IPS-15b (cell line): ENCODE measurements at regions not wholly inside any gene's neighbourhood (a gene's known extent, or its start where the extent isn't known, plus 50 kb on each side); places are given as distances from the start of the nearest gene placed in this dataset.

Experiments
- H3K27me3 ChIP-seq: one replicate; pipeline ENCODE4 v1.6.1; 2013; ENCODE audit warnings: low read length; ENCODE audit not compliant: control insufficient read depth, insufficient read depth
- H3K36me3 ChIP-seq: one replicate; pipeline ENCODE4 v1.6.1; 2013; ENCODE audit warnings: low read length; ENCODE audit not compliant: control insufficient read depth, insufficient read depth
- H3K4me1 ChIP-seq: one replicate; pipeline ENCODE4 v1.6.1; 2013; ENCODE audit warnings: mild to moderate bottlenecking, low read length; ENCODE audit not compliant: control insufficient read depth, insufficient read depth
- H3K4me3 ChIP-seq: one replicate; pipeline ENCODE4 v1.5.1; 2013; ENCODE audit warnings: low read depth, low read length
- H3K9ac ChIP-seq: one replicate; pipeline ENCODE4 v1.6.1; 2013; ENCODE audit warnings: low read depth, mild to moderate bottlenecking, low read length
- H3K9me3 ChIP-seq: one replicate; pipeline ENCODE4 v1.6.1; 2013; ENCODE audit warnings: mild to moderate bottlenecking, low read length; ENCODE audit not compliant: control insufficient read depth, insufficient read depth

DNA sequence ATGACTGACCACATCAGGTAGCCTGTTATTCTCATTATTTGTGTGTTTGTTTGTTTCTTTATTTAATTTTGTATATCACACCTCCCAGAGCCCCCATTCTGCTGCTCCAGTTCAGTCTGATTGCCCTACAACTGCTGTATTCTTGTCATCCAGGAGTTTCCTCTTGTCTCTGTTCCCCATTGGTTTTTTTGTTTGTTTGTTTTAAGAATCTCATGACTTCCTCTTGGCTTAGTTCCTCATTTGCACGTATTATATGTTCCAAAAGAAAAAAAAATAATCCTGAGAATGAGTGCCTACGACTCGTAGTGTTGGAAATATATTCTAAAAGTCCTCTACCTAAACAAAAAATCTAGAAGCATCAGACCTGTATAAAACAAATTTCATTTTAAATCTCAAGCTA is 142.3 kb upstream of the SLIT2 start:
- no peak overlapping the region for H3K9ac ChIP-seq
- H3K9me3 ChIP-seq: no peaks in the 10 kb centered on the region
- no peaks in the 10 kb centered on the region for H3K36me3 ChIP-seq
- H3K4me1 ChIP-seq: no peaks in the 10 kb centered on the region
- H3K4me3 ChIP-seq: no peak overlapping the region
- no peaks in the 10 kb centered on the region for H3K27me3 ChIP-seq

DNA sequence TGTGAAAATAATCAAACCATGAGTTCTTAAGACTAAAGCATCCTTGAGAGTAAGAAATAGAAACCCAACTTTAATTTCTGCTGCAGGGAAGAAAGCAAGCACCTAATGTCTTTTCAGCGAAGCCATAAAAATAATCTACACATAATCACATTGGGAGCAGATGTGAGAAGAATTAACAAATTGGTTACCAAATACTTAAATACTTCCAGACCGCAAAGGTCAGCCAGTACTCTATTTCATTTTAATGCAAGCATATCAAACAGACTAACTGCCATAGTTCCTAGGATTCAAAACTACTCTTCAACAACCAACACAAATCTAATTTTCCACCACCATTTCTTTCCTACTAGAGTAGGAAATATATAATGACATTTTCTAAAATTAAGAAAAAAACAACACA is 144.8 kb upstream of the SLIT2 start:
- Histone ChIP-seq H3K4me1 (no peaks in the 10 kb centered on the region), H3K27me3 (no peaks in the 10 kb centered on the region)

DNA sequence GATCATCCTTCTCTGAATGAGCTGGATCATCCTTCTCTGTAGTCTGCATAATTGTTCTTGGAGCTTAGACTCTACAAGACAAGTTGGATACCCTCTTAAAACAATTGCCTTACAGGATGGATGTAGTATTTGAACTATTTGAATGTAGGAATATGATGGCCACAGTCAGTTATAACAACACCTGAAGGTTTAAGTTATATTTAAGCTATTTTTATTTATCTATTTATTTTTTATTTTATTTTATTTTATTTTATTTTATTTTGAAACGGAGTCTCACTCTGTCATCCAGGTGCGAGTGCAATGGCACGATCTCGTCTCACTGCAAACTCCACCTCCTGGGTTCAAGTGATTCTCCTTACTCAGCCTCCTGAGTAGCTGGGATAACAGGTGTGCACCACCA is 149.9 kb upstream of the SLIT2 start:
- no peak overlapping the region for H3K9ac ChIP-seq
- no peaks in the 10 kb centered on the region for H3K4me1 ChIP-seq
- H3K27me3 ChIP-seq: no peaks in the 10 kb centered on the region
- no peaks in the 10 kb centered on the region for H3K36me3 ChIP-seq
- no peaks in the 10 kb centered on the region for H3K9me3 ChIP-seq
- H3K4me3 ChIP-seq: no peak overlapping the region

More for the DNA sequence above, 144.8 kb upstream of the SLIT2 start:
- H3K9me3 ChIP-seq: no peaks in the 10 kb centered on the region
- H3K9ac ChIP-seq: no peak overlapping the region
- no peaks in the 10 kb centered on the region for H3K36me3 ChIP-seq
- H3K4me3 ChIP-seq: no peak overlapping the region

DNA sequence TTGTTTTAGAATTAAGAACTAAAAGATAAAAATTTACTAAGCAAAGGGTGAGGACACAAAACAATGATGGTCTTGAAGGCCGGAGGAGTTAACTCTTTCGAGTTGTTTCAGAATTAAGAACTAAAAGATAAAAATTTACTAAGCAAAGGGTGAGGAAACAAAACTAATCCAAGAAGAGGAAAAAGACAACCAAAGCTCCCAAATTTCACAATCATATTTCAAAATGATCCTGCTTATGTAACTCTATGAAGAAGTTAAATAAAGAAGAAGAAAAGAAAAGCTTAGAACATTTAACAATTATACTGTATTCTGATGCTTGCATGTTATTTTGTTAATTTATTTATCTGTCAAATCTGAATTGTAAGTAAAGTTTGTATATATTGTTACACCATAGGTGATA is 154.8 kb upstream of the SLIT2 start:
- Histone ChIP-seq H3K4me1 (no peaks in the 10 kb centered on the region), H3K9me3 (no peaks in the 10 kb centered on the region), H3K4me3 (no peak overlapping the region), H3K27me3 (no peaks in the 10 kb centered on the region), H3K36me3 (no peaks in the 10 kb centered on the region), H3K9ac (no peak overlapping the region)

DNA sequence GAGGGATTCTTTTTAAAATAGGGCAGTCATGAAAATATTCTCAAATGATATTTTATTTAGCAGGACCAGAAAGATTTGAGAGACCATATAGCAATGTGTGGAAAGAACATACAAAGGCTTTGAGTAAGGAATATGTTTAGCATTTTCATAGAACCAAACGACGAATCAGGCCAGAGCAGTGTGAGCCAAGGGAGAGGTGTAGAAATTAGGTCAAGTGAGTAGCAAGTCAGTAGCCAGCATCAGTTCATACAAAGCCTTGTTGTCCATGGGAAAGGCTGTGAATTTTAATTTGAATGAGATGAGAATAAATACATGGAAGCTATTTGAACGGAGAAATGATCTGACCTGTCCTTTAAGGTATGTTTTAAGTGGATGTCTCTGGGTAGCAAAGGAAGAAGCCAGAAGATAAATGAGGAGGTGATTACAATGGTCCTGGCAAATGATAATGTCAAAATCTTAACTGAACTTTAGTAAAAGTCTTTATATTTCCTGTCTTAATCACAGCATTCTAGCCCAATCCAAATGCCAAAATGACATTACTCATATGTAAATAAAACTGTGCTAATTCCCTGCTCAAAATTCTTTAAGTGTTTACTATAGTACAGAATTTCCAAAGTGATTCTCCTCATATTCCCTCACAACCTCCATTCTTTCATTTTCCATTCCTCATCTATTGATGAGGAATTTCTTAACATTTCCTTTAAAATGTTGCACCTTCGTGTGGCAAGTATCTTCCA is 155.7 kb upstream of the SLIT2 start:
- H3K4me1 ChIP-seq: no peaks in the 10 kb centered on the region
- H3K4me3 ChIP-seq: no peak overlapping the region

DNA sequence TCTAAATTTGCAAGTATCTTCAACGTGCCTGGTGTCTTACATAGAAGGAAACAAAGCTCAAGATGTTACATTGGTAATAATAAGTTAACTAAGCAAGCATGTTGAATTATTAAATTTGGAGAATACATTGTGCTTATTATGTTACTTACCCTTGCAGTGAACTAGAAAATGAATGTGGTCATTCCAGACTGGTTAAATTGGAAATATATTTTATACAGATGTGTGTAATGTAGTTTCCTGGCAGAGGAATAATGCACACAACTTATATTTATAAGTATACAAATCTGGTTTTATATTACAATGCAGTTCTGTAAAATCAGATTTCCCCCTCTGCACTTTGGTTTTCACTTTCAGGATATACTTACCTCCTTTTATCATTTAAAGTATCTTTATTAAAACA is 159.9 kb upstream of the SLIT2 start:
- H3K27me3 ChIP-seq: no peaks in the 10 kb centered on the region
- no peak overlapping the region for H3K4me3 ChIP-seq
- no peaks in the 10 kb centered on the region for H3K4me1 ChIP-seq
- H3K9ac ChIP-seq: no peak overlapping the region
- no peaks in the 10 kb centered on the region for H3K9me3 ChIP-seq
- no peaks in the 10 kb centered on the region for H3K36me3 ChIP-seq

More for the DNA sequence above, 155.7 kb upstream of the SLIT2 start:
- Histone ChIP-seq H3K9me3 (no peaks in the 10 kb centered on the region), H3K36me3 (no peaks in the 10 kb centered on the region), H3K9ac (no peak overlapping the region), H3K27me3 (no peaks in the 10 kb centered on the region)

DNA sequence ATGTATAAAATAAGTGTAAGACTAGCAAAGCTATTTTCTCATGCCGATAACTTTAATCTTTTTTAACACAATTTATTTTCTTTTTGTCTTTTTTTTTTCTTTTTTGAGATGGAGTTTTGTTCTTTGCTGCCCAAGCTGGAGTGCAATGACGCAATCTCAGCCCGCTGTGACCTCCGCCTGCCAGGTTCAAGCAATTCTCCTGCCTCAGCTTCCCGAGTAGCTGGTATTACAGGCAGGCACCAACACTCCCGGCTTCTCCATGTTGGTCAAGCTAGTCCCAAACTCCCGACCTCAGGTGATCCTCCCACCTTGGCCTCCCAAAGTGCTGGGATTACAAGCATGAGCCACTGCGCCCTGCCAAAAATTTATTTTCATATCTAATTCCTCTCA is 164.2 kb upstream of the SLIT2 start:
- Histone ChIP-seq H3K9ac (no peak overlapping the region), H3K4me3 (no peak overlapping the region), H3K27me3 (no peaks in the 10 kb centered on the region), H3K9me3 (no peaks in the 10 kb centered on the region), H3K4me1 (no peaks in the 10 kb centered on the region), H3K36me3 (no peaks in the 10 kb centered on the region)

DNA sequence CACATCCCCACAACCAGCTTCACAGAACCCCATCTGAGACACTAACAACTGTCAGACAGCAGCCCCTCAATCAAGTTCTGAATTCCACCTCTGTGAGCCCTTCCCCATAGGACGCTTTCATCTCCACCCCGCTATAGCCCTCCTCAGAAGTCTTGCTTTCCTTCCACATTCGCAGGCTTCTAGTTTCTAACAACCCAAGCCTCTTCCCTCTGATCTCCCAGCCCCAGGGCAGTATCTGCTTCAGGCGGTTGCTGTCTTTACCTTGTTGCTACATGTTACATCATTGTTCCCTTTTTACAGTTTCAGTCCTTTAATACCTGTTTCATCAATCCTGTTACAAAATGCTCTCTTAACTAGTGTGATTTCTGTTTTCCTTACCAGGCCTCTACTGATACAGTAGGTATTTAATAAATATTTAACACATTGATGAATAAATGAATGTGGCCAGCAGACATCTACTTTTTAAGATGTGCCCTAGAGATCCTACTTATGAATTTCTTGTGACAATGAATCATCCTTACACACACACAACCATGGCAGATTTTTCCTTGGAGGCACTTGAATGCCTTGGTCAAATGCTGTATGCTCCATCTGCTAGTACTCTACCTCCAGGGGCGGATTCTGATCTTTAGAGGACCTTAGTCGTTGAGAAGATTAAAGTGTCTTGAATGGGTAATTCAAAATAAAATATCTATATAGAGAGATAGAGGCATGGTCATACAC is 164.7 kb upstream of the SLIT2 start:
- H3K4me1 ChIP-seq: no peaks in the 10 kb centered on the region
- no peaks in the 10 kb centered on the region for H3K36me3 ChIP-seq
- H3K9me3 ChIP-seq: no peaks in the 10 kb centered on the region
- H3K4me3 ChIP-seq: no peak overlapping the region
- no peaks in the 10 kb centered on the region for H3K27me3 ChIP-seq
- H3K9ac ChIP-seq: no peak overlapping the region

DNA sequence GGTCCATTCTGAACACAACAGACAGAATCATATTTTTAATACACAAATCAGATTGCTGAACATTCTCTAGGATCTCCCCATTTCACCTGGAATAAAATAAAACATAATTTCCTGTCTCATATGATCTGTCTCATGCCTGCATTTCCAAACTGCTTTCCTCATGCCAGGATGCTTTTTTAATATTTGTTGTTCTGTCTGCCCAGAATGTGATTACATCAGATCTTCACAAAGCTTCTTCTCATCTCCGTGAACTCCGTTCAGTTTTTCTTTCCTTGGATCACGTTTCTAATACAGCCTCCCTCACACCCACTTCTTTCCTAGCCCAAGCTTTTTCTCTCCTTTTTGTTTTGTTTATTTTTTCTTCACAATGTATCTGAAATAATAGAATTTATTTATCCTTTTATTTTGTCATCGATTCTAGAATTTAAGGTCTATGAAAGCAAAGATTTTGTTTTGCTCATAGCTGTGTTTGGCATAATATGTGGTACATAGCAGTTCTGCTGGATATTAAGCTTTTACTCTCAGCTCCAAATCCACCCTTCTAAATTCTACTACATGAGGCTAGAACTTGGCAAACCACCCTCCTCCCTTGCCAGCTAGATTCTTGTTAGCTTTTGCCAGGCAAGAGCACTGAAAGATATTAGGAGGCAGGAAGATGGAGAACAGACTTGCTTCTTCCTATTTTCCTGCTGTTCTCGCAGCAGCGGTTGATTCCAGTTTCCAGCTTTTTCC is 165.5 kb upstream of the SLIT2 start:
- Histone ChIP-seq H3K9ac (no peak overlapping the region), H3K36me3 (no peaks in the 10 kb centered on the region), H3K9me3 (no peaks in the 10 kb centered on the region), H3K4me3 (no peak overlapping the region), H3K27me3 (no peaks in the 10 kb centered on the region), H3K4me1 (no peaks in the 10 kb centered on the region)

DNA sequence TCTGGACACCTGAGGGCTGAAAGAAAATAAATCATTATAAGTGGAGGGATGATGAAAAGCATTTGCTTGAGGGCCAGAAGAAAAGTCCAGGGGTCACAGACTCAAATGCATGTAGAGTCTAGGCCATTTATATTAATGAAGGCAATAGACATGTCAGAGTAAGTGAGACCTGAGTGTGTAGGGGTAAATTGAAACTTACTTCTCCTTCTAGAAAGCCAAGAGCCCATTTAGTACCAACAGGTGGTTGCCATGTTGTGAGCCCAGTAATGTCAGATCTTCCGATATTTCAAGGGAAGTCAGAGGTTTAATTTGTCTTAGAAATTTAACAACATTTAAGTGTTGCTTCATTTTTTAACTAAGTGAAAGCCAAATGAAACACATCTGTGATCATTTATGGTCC is 166.1 kb upstream of the SLIT2 start:
- H3K36me3 ChIP-seq: no peaks in the 10 kb centered on the region
- H3K9me3 ChIP-seq: no peaks in the 10 kb centered on the region
- no peak overlapping the region for H3K9ac ChIP-seq

DNA sequence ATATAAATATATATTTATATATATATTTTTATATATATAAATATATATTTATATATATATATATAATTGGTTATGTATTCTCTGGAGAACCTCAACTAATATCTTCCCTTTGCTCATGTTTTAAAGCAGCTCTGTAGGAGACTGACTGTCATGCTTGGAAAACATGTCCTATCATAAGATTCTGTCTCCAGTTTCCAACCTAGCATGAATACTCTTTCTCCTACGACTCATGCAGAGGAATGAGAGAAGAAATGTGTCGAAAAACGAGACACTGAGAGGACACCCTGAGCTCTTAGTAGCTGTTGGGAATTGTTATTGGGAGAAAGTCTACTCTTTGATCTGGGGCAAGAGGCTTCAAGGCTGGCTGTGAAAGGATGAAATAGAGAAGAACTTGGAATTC is 166.5 kb upstream of the SLIT2 start:
- no peak overlapping the region for H3K4me3 ChIP-seq
- H3K36me3 ChIP-seq: no peaks in the 10 kb centered on the region
- H3K9ac ChIP-seq: no peak overlapping the region
- H3K9me3 ChIP-seq: no peaks in the 10 kb centered on the region
- H3K27me3 ChIP-seq: no peaks in the 10 kb centered on the region
- H3K4me1 ChIP-seq: no peaks in the 10 kb centered on the region

More for the DNA sequence above, 166.1 kb upstream of the SLIT2 start:
- Histone ChIP-seq H3K4me1 (no peaks in the 10 kb centered on the region), H3K27me3 (no peaks in the 10 kb centered on the region), H3K4me3 (no peak overlapping the region)

DNA sequence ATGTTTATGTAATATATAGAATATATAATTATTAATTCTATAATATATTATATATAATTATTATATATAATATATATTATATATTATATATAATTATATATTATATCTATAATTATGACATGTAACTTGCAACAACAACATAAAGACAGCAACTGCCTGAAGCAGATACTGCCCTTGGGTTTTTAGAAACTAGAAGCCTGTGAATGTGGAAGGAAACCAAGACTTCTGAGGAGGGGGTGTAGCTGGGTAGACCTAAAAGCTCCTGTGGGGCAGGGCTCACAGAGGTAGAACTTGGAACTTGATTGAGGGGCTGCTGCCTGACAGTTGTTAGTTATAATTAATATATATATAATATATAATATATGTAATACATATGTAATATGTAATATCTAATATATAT is 167.2 kb upstream of the SLIT2 start:
- Histone ChIP-seq H3K4me1 (no peaks in the 10 kb centered on the region), H3K4me3 (no peak overlapping the region), H3K9me3 (no peaks in the 10 kb centered on the region), H3K36me3 (no peaks in the 10 kb centered on the region), H3K27me3 (no peaks in the 10 kb centered on the region), H3K9ac (no peak overlapping the region)
